Activated CD4-positive, alpha-beta T cell treated with anti-CD3 and anti-CD28 coated beads for 36 hours (primary cell): ENCODE measurements at regions not wholly inside any gene's neighbourhood (a gene's known extent, or its start where the extent isn't known, plus 50 kb on each side); places are given as distances from the start of the nearest gene placed in this dataset.

Source experiments
- ATAC-seq: fragments of 200-7000 bp; cut with Tn5 transposase; one replicate; pipeline ENCODE4 v1.10.0; 2021; ENCODE audit warnings: mild to moderate bottlenecking, moderate library complexity
- CTCF ChIA-PET: fragments of 350-600 bp; sonication (Branson Sonifier 250); formaldehyde crosslinking; loops from one replicate; lab custom pipeline; 2021; ENCODE audit warnings: antibody characterized with exemption; lab: Charles Lee
- POLR2A ChIA-PET: fragments of 350-600 bp; sonication (Branson Sonifier 250); formaldehyde crosslinking; loops from one replicate; lab custom pipeline; 2021; ENCODE audit warnings: antibody characterized with exemption, inconsistent platforms; lab: Charles Lee
- DNase-seq: peaks from one replicate; pipeline ENCODE4 v3.0.0-alpha.2; 2020
- H3K27ac Mint-ChIP-seq: one replicate; pipeline ENCODE4 v1.8.0; 2021; ENCODE audit warnings: mixed read lengths
- H3K27me3 Mint-ChIP-seq: one replicate; pipeline ENCODE4 v1.8.0; 2021; ENCODE audit warnings: mixed read lengths
- H3K36me3 Mint-ChIP-seq: one replicate; pipeline ENCODE4 v1.8.0; 2021; ENCODE audit warnings: low read depth, mixed read lengths
- H3K4me1 Mint-ChIP-seq: one replicate; pipeline ENCODE4 v1.8.0; 2021; ENCODE audit warnings: mixed read lengths
- H3K4me3 Mint-ChIP-seq: one replicate; pipeline ENCODE4 v1.8.0; 2021; ENCODE audit warnings: mild to moderate bottlenecking, moderate library complexity, mixed read lengths
- H3K9me3 Mint-ChIP-seq: one replicate; pipeline ENCODE4 v1.8.0; 2021; ENCODE audit warnings: low read depth, mixed read lengths
- intact Hi-C, 2 experiments: fragments of 100-400 bp; cut with DNase I in 1 of 2; cut with micrococcal nuclease in 1 of 2; formaldehyde crosslinking; loops; one replicate each; pipeline versions ENCODE4 v1.14.2 to v1.15.1; 2022 to 2024; cut with DNase I, micrococcal nuclease

- ChIA-PET POLR2A (no interaction called here), CTCF (no interaction called here)
- ATAC-seq: no peak
- no peak overlapping the region for H3K27ac Mint-ChIP-seq
- H3K4me1 Mint-ChIP-seq: no peaks in the 10 kb centered on the region
- DNase-seq: no peak
- no peaks in the 10 kb centered on the region for H3K36me3 Mint-ChIP-seq
- intact Hi-C loops: no loop called here
- peaks cover 9% of the 10 kb centered on the region for H3K9me3 Mint-ChIP-seq
- H3K27me3 Mint-ChIP-seq: no peaks in the 10 kb centered on the region
- H3K4me3 Mint-ChIP-seq: no peak overlapping the region
These were observed 227.2 kb upstream of the TBX3 start for GRCh38 chr12:114911196-114911595.

DNA sequence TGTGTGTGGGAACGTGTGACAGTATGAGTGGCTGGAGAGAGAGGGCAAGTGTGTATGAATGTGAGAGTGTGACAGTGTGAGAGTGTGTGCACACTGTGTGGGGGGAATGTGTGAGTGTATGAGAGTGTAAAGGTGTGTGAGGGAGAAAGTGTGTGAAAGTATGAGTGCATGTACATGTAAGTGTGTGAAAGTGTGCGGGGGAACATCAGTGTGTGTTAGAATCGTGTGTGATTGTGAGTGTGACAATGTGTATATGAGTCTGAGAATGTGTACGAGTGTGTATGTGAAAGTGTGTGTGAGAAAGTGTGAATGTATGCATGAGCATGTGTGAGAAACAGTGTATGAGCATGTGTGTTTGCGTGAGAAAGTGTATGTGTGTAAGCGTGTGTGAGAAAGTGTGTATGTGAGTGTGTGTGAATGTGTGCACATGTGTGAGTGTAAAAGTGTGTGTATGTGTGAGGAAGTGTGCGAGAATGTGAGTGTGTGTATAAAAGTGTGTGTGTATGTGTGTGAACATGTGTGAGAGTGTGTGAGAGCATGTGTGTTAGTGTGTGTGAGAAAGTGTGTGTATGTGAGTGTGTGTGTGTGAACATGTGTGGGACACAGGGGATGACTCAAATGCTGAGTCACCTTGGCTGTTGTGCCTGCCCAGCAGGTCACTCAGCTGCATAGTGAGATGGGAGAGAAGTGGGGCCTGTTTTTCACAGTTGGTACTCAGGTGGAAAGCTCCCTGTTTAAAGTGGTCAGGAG lies 220.5 kb upstream of the TBX3 start:
- POLR2A ChIA-PET: no interaction called here
- Mint-ChIP-seq H3K9me3 (no peaks in the 10 kb centered on the region), H3K4me1 (no peaks in the 10 kb centered on the region), H3K27me3 (no peaks in the 10 kb centered on the region), H3K36me3 (no peaks in the 10 kb centered on the region), H3K4me3 (no peak overlapping the region), H3K27ac (no peak overlapping the region)
- no peak for DNase-seq
- intact Hi-C loops: no loop called here
- ATAC-seq: no peak
- CTCF ChIA-PET: no interaction called here

DNA sequence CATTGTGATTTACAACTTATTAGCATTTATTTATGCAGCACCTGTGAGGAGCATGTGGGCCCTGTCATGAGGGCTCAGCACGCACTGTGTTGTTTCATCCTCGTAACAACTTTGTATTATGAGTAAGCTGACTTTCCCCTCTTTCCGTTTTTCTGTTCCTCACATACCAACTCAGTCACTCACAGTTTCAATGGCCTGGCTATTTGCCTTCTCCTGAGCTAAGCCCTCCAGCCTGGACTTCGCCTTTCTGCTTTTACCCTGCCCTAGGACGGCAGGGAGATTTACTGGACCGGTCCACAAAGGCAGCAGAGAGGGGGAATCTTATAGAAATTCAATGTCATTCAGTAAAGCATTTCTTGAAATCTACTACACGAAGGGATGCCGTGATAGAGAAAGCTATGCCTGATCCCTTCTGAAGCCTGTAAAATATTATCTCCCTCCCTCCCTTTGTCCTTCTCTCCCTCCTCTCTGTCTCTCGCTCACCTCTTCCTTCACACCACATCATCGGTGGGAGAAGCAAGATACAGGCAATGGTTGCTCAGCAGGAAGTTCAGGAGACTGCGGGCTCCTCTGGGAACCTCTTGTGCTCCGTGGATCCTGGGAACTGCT lies 219.2 kb upstream of the TBX3 start:
- POLR2A ChIA-PET: no interaction called here
- Mint-ChIP-seq H3K9me3 (no peaks in the 10 kb centered on the region), H3K27ac (no peak overlapping the region), H3K4me1 (no peaks in the 10 kb centered on the region), H3K4me3 (no peak overlapping the region), H3K27me3 (no peaks in the 10 kb centered on the region), H3K36me3 (no peaks in the 10 kb centered on the region)
- ATAC-seq: no peak
- DNase-seq: no peak
- intact Hi-C loops: no loop called here
- CTCF ChIA-PET: no interaction called here

- Mint-ChIP-seq H3K27ac (no peak overlapping the region), H3K27me3 (no peaks in the 10 kb centered on the region), H3K4me1 (no peaks in the 10 kb centered on the region), H3K36me3 (no peaks in the 10 kb centered on the region), H3K4me3 (no peak overlapping the region), H3K9me3 (no peaks in the 10 kb centered on the region)
- intact Hi-C loops: no loop called here
- no peak for DNase-seq
- POLR2A ChIA-PET: no interaction called here
- ATAC-seq: no peak
- CTCF ChIA-PET: no interaction called here
These were observed 218.7 kb upstream of the TBX3 start for GRCh38 chr12:114902665-114903064.

GRCh38 chr12:114901316-114901715 lies 217.3 kb upstream of the TBX3 start:
- H3K4me3 Mint-ChIP-seq: no peak overlapping the region
- H3K36me3 Mint-ChIP-seq: no peaks in the 10 kb centered on the region
- no peak overlapping the region for H3K27ac Mint-ChIP-seq
- no peaks in the 10 kb centered on the region for H3K4me1 Mint-ChIP-seq
- DNase-seq (no peak), ATAC-seq (no peak)
- CTCF ChIA-PET: interaction anchor here (0.6 kb wide), 1 partner anchor 8 kb away, joined by 4 read pairs; no protein-coding TSS in a partner anchor
- no peaks in the 10 kb centered on the region for H3K9me3 Mint-ChIP-seq
- POLR2A ChIA-PET: no interaction called here
- H3K27me3 Mint-ChIP-seq: no peaks in the 10 kb centered on the region
- intact Hi-C loops: no loop called here

GRCh38 chr12:114898159-114898558 lies 214.2 kb upstream of the TBX3 start:
- ChIA-PET POLR2A (no interaction called here), CTCF (no interaction called here)
- no peak overlapping the region for H3K27ac Mint-ChIP-seq
- H3K4me3 Mint-ChIP-seq: no peak overlapping the region
- no peaks in the 10 kb centered on the region for H3K36me3 Mint-ChIP-seq
- no peaks in the 10 kb centered on the region for H3K9me3 Mint-ChIP-seq
- no peak for DNase-seq
- intact Hi-C loops: no loop called here
- no peaks in the 10 kb centered on the region for H3K27me3 Mint-ChIP-seq
- ATAC-seq: no peak
- H3K4me1 Mint-ChIP-seq: no peaks in the 10 kb centered on the region

DNA sequence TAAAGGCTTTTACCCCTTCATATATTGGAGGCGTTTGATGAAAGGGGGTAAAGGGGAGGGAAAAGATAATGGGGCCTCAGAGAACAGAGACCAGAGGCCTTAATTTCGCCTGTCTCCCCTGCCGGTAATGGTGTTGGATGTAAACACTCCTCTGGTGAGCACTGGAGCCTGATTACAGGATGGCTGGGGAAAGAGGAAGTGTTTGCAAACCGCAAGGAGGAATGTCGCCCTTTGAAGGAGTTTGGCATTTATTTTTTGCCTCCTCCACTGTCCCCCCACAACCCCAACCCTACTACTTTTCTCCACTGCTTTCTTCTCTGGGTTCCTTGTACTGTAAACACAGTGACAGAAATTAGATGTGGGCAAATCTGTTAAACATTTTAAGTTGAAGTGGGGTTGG lies 211.9 kb upstream of the TBX3 start:
- Mint-ChIP-seq H3K9me3 (peaks cover 3% of the 10 kb centered on the region), H3K4me1 (no peaks in the 10 kb centered on the region), H3K27ac (no peak overlapping the region), H3K36me3 (no peaks in the 10 kb centered on the region), H3K4me3 (no peak overlapping the region), H3K27me3 (no peaks in the 10 kb centered on the region)
- ChIA-PET POLR2A (no interaction called here), CTCF (no interaction called here)
- intact Hi-C loops: no loop called here
- no peak for ATAC-seq
- DNase-seq: no peak

DNA sequence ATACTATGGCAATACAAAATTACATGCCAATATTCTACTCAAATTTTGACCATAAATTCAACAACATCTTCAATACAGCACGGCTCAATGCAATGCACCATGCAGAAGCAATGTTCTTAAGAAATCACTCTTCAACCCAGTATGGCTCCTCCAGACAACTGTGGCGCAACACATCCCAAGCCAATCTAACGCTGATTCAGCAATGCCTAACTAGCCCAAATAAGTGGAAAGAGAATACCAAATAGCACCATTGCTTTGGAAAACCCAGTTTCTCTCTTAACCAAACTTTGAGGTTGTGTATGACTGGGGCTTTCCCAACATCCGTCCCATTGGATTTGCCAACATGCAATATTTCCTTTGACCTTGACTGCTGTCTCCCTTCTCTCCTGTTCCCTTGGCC lies 211.1 kb upstream of the TBX3 start:
- no peak for ATAC-seq
- POLR2A ChIA-PET: no interaction called here
- intact Hi-C loops: no loop called here

GRCh38 chr12:114894076-114894475 lies 210.1 kb upstream of the TBX3 start:
- Mint-ChIP-seq H3K4me1 (no peaks in the 10 kb centered on the region), H3K4me3 (no peak overlapping the region), H3K27ac (no peak overlapping the region), H3K36me3 (no peaks in the 10 kb centered on the region), H3K9me3 (peaks cover 3% of the 10 kb centered on the region), H3K27me3 (no peaks in the 10 kb centered on the region)
- no peak for ATAC-seq
- ChIA-PET POLR2A (no interaction called here), CTCF (no interaction called here)
- no peak for DNase-seq
- intact Hi-C loops: no loop called here

More for the DNA sequence above, 211.1 kb upstream of the TBX3 start:
- CTCF ChIA-PET: no interaction called here
- no peaks in the 10 kb centered on the region for H3K4me1 Mint-ChIP-seq
- DNase-seq: no peak
- no peaks in the 10 kb centered on the region for H3K27me3 Mint-ChIP-seq
- H3K4me3 Mint-ChIP-seq: no peak overlapping the region
- H3K36me3 Mint-ChIP-seq: no peaks in the 10 kb centered on the region
- H3K9me3 Mint-ChIP-seq: peaks cover 3% of the 10 kb centered on the region
- H3K27ac Mint-ChIP-seq: no peak overlapping the region

GRCh38 chr12:114888928-114889584 lies 205.1 kb upstream of the TBX3 start:
- no peak for ATAC-seq
- Mint-ChIP-seq H3K4me1 (no peaks in the 10 kb centered on the region), H3K36me3 (no peaks in the 10 kb centered on the region), H3K27ac (no peak overlapping the region), H3K9me3 (peaks cover 5% of the 10 kb centered on the region), H3K27me3 (no peaks in the 10 kb centered on the region), H3K4me3 (no peak overlapping the region)
- intact Hi-C loops: no loop called here
- DNase-seq: no peak
- POLR2A ChIA-PET: no interaction called here
- CTCF ChIA-PET: no interaction called here

GRCh38 chr12:114888448-114888847 lies 204.5 kb upstream of the TBX3 start:
- CTCF ChIA-PET: no interaction called here
- no peak overlapping the region for H3K27ac Mint-ChIP-seq
- H3K27me3 Mint-ChIP-seq: no peaks in the 10 kb centered on the region
- peaks cover 5% of the 10 kb centered on the region for H3K9me3 Mint-ChIP-seq
- intact Hi-C loops: no loop called here
- no peaks in the 10 kb centered on the region for H3K36me3 Mint-ChIP-seq
- H3K4me1 Mint-ChIP-seq: no peaks in the 10 kb centered on the region
- no peak overlapping the region for H3K4me3 Mint-ChIP-seq
- no peak for ATAC-seq
- POLR2A ChIA-PET: no interaction called here
- no peak for DNase-seq

DNA sequence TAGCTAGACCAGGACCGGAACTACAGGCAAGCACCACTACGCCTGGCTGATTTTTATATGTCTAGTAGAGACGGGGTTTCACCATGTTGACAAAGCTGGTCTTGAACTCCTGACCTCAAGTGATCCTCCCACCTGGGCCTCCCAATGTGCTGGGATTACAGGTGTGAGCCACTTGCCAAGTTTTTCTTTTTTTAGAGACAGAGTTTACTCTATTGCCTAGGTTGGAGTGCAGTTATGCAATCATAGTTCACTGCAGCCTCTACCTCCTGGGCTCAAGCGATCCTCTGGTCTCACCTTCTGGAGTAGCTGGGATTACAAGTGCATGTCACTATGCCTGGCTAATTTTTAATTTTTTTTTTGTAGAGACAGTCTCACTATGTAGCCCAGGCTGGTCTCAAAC lies 201.5 kb upstream of the TBX3 start:
- CTCF ChIA-PET: interaction anchor here (0.6 kb wide), 1 partner anchor 480 kb away, joined by 3 read pairs; no protein-coding TSS in a partner anchor
- ATAC-seq (no peak), DNase-seq (no peak)
- no peaks in the 10 kb centered on the region for H3K4me1 Mint-ChIP-seq
- H3K27me3 Mint-ChIP-seq: no peaks in the 10 kb centered on the region
- H3K36me3 Mint-ChIP-seq: no peaks in the 10 kb centered on the region
- intact Hi-C loops: no loop called here
- no peak overlapping the region for H3K27ac Mint-ChIP-seq
- peaks cover 2% of the 10 kb centered on the region for H3K9me3 Mint-ChIP-seq
- POLR2A ChIA-PET: no interaction called here
- H3K4me3 Mint-ChIP-seq: no peak overlapping the region
